GM12874 (cell line): ENCODE measurements at regions not wholly inside any gene's neighbourhood (a gene's known extent, or its start where the extent isn't known, plus 50 kb on each side); places are given as distances from the start of the nearest gene placed in this dataset.
A peak's percentile ranks its signal among the peaks of the same experiment; 100 is the strongest.

Experiments used
- TF ChIP-seq, protein P1 (sequence below): IDR thresholded peaks from 2 replicates; pipeline ENCODE4 v1.5.1; 2011; ENCODE audit warnings: low read depth, mild to moderate bottlenecking, control low read depth, low read length, moderate library complexity; ENCODE audit not compliant: insufficient read depth

DNA sequence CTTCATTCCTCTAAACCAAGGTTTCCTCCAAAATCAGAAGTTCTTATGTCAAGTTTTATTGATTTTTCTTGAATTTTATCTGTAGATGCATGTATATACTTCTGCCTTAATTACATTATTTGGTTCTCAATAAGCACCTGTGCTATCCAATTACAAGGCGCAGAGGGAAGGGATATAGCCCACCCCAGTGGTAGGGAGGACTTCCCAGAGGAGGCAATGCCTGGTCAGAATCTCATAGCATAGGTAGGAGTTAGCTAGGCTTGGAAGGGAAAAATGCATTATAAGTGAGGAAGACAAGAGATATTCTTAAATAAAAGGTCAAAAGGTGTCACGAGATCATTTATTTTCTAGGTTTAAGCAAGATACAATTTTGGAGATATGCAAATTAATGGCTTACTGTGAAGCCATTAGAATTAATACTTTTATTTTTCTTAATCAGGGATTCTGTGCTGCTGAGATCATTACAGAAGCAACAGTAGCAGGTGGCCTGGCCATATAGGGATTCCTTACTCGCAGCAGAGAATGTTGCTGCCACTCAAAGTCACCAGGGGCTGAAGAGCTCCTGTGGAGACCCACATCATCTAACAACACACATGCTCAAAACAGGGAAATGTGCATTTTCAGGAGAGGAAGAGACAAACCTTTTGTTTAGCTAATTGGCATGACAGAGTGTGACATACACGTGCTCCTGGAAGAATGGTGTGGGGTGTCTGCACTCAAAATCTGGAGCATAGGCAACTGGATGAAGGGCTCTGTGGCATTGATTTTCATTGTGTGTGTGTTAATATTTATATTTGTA lies 178.3 kb downstream of the ATG4C start:
- TF ChIP-seq, protein P1, sequence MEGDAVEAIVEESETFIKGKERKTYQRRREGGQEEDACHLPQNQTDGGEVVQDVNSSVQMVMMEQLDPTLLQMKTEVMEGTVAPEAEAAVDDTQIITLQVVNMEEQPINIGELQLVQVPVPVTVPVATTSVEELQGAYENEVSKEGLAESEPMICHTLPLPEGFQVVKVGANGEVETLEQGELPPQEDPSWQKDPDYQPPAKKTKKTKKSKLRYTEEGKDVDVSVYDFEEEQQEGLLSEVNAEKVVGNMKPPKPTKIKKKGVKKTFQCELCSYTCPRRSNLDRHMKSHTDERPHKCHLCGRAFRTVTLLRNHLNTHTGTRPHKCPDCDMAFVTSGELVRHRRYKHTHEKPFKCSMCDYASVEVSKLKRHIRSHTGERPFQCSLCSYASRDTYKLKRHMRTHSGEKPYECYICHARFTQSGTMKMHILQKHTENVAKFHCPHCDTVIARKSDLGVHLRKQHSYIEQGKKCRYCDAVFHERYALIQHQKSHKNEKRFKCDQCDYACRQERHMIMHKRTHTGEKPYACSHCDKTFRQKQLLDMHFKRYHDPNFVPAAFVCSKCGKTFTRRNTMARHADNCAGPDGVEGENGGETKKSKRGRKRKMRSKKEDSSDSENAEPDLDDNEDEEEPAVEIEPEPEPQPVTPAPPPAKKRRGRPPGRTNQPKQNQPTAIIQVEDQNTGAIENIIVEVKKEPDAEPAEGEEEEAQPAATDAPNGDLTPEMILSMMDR: no peak

DNA sequence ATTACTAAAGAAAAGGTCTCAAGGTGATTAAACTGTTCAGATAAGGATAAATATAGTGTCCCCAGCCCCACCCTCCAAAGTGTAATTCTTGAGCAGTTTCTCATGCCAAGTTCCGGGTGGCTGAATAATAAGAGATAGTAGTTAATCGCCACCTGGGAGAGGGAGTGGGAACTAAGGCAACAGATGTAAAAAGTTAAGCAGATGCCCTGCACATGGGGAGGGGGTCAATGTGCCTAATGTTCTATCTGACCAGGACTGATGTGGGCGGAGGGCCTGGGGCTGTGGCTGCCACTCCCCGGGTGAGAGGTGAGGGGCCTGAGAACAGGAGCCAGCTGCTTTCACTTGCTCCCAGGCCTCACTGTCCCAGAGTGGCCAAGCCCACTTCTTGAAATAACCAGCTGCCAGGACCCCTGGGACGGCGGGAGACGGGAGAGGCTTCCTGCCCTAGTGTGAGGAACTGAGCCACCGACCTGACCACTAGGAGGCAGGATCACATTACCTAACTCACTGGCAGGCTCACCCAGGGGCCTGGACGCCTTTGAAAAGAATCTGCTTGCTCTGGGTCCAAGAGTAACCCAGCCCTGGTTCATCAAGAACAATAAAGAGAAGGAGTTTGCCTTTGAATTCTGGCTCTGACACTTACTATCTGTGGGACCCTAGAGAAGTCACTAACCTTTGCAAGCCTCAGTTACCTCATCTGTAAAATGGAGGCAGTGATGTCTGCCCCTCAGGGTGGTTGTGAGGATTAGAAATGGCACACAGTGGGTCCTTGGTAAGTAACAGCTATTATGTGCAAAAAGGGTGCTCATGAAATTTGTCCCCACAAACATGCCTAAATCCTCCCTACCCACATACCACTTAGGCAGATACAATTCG lies 179.2 kb downstream of the ATG4C start:
- TF ChIP-seq, protein P1: peak; percentile 74

DNA sequence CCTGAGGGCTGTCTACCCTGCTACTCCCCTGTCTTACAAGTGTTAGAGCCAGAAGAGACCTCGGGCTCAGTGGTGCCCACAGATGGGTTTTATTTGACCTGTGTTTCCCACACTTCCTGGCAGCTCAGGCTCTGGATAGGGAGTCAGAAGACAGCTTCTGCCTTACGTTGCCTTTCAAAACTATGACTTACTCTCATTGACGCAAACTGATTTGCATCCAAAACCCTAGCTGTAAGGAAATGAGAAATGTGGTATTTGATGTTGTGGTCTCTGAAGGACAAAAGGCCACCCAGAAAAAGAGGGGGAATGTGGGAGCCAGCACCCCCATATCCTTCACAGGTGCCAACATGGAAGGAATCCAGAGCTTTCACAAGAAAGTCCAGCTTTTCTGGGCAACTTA lies 180.2 kb downstream of the ATG4C start:
- TF ChIP-seq, protein P1: no peak

DNA sequence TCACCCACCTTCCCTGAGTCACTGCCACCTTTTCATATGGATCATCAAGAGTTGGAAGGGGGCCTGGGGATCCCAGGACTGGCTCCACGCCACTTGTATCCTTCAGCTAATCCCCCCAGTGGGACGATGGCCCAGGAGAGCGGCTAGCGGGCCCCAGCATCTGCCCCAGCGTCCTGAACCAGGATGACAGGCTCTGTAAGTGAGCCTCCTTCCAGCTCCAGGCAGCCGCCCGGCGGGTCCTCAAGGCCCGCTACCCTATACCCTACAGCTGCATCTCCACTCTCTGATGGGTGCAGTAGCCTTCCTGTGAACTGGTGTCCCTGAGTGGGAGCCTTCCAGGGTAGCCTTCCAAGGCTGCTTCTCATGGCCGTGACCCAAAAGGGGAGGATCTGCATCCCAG lies 183.1 kb downstream of the ATG4C start:
- TF ChIP-seq, protein P1: no peak

DNA sequence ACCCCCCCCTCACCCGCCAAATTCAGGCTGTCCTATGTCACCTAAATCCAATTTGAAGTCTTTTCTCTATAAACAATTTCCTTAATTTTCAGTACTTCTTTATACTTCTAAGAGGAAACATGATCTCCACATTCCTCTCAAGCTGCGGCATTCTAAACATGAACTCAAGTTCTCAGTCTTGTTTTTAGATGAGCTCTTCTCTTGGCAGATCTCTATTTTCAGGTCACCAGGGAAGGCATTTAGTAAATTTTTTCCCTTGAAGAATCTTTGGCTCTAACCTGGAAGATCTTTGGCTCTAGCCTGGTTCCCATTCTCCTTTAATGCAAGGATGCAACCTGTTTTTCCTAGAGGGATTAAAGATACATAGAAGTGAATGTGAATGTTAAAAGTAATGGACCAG lies 193.4 kb downstream of the ATG4C start:
- TF ChIP-seq, protein P1: no peak

DNA sequence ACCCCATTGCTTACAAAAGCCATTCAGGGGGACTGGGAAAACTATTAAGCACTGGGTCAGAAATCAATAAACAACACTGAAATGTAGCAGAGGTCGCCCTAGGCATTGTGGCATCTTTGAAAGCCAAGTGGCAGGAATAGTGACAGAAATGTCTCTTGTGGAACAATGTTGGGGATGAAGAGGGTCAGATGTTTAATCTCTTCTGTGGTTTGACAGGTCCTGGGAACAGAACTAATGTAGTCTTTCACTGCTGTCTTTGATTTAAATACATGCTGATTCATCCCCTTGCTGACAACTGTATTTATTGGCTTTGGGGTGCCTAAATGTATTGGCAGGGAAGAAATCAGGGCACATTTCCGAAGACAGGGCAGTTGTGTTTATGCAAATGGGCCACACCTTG lies 194.8 kb downstream of the ATG4C start:
- TF ChIP-seq, protein P1: no peak

DNA sequence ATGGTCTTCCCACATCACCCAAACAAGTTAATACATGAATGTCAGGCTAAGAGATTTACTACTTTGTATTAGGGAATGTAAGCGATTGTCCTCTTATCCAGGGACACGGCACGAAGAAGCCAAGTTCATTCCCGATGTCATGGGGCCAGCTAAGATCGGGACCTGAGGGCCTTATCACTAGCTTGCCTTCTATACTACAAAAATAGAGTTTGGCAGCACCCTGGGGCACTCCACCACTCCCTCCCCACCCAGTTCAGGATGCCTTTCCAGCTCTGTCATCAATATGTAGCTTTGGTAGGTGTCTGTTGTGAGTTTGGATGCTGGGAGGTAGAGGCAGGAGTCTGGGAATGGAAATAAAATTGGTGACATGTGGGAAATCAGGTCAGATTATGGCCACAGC lies 197.5 kb downstream of the ATG4C start:
- TF ChIP-seq, protein P1: no peak
